ENCODE measurements at regions not wholly inside any gene's neighbourhood (a gene's known extent, or its start where the extent isn't known, plus 50 kb on each side); places are given as distances from the start of the nearest gene placed in this dataset.

GRCh38 chr5:109945723-109946480 lies 256.2 kb downstream of the MAN2A1 start:
- no peak for DNase-seq

- no peak for DNase-seq
Measured at GRCh38 chr5:109946610-109947009, 256.9 kb downstream of the MAN2A1 start.

- DNase-seq, result no peak
Measured at GRCh38 chr5:109947667-109948066, 257.9 kb downstream of the MAN2A1 start.

GRCh38 chr5:109950634-109951033 lies 260.9 kb downstream of the MAN2A1 start:
- DNase-seq, result no peak

- DNase-seq, result no peak
Measured at GRCh38 chr5:109951348-109951747, 261.6 kb downstream of the MAN2A1 start.

GRCh38 chr5:109951758-109952157 lies 262.0 kb downstream of the MAN2A1 start:
- no peak for DNase-seq

GRCh38 chr5:109953761-109954160 lies 264.0 kb downstream of the MAN2A1 start:
- DNase-seq, result no peak

- no peak for DNase-seq
Measured at GRCh38 chr5:109956884-109957283, 267.2 kb downstream of the MAN2A1 start.

- DNase-seq, result no peak
Measured at GRCh38 chr5:109958082-109958481, 268.4 kb downstream of the MAN2A1 start.

- DNase-seq, result no peak
Measured at GRCh38 chr5:109959652-109960051, 269.9 kb downstream of the MAN2A1 start.

- DNase-seq, result no peak
Measured at GRCh38 chr5:109961751-109962150, 272.0 kb downstream of the MAN2A1 start.

GRCh38 chr5:109962882-109963603 lies 273.3 kb downstream of the MAN2A1 start:
- no peak for DNase-seq

- no peak for DNase-seq
Measured at GRCh38 chr5:109964136-109964535, 274.4 kb downstream of the MAN2A1 start.

- DNase-seq, result no peak
Measured at GRCh38 chr5:109965634-109966033, 275.9 kb downstream of the MAN2A1 start.

GRCh38 chr5:109971968-109972367 lies 282.2 kb downstream of the MAN2A1 start:
- no peak for DNase-seq

GRCh38 chr5:109981979-109982378 lies 292.3 kb downstream of the MAN2A1 start:
- no peak for DNase-seq

GRCh38 chr5:109982966-109983534 lies 293.3 kb downstream of the MAN2A1 start:
- no peak for DNase-seq

GRCh38 chr5:109986726-109987125 lies 297.0 kb downstream of the MAN2A1 start:
- DNase-seq, result no peak

GRCh38 chr5:109987355-109987754 lies 297.6 kb downstream of the MAN2A1 start:
- DNase-seq, result no peak

- DNase-seq, result no peak
Measured at GRCh38 chr5:109987970-109988369, 298.2 kb downstream of the MAN2A1 start.

- DNase-seq, result no peak
Measured at GRCh38 chr5:109989161-109989560, 299.4 kb downstream of the MAN2A1 start.

GRCh38 chr5:109989994-109990722 lies 300.4 kb downstream of the MAN2A1 start:
- DNase-seq, result no peak

- no peak for DNase-seq
Measured at GRCh38 chr5:109990723-109991359, 301.1 kb downstream of the MAN2A1 start.
